ENCODE measurements at regions not wholly inside any gene's neighbourhood (a gene's known extent, or its start where the extent isn't known, plus 50 kb on each side); places are given as distances from the start of the nearest gene placed in this dataset.
"Not testable (repeated sequence)": the region's sequence is repeated elsewhere in the genome, so short reads cannot be mapped to it uniquely, and the experiment has no call there.

- no peak for DNase-seq
Observed at GRCh38 chr1:227415115-227415790, 97.0 kb upstream of the CDC42BPA start.

- DNase-seq = no peak
Observed at GRCh38 chr1:227411066-227411465, 92.8 kb upstream of the CDC42BPA start.

- not testable (repeated sequence) for DNase-seq
Observed at GRCh38 chr1:227406332-227406731, 88.0 kb upstream of the CDC42BPA start.

- DNase-seq = no peak
Observed at GRCh38 chr1:227403535-227403934, 85.2 kb upstream of the CDC42BPA start.

GRCh38 chr1:227401562-227402342 is 83.5 kb upstream of the CDC42BPA start:
- DNase-seq = no peak

- no peak for DNase-seq
Observed at GRCh38 chr1:227399152-227399730, 80.9 kb upstream of the CDC42BPA start.

GRCh38 chr1:227397354-227397978 is 79.2 kb upstream of the CDC42BPA start:
- DNase-seq = no peak

- DNase-seq = no peak
Observed at GRCh38 chr1:227396539-227397353, 78.5 kb upstream of the CDC42BPA start.

GRCh38 chr1:227395426-227396028 is 77.2 kb upstream of the CDC42BPA start:
- DNase-seq = no peak

GRCh38 chr1:227392984-227393764 is 74.9 kb upstream of the CDC42BPA start:
- no peak for DNase-seq

GRCh38 chr1:227391879-227392278 is 73.6 kb upstream of the CDC42BPA start:
- no peak for DNase-seq

- no peak for DNase-seq
Observed at GRCh38 chr1:227391211-227391610, 72.9 kb upstream of the CDC42BPA start.

GRCh38 chr1:227390525-227390924 is 72.2 kb upstream of the CDC42BPA start:
- DNase-seq = no peak

- no peak for DNase-seq
Observed at GRCh38 chr1:227388214-227389168, 70.2 kb upstream of the CDC42BPA start.

GRCh38 chr1:227379555-227379892 is 61.2 kb upstream of the CDC42BPA start:
- DNase-seq = no peak

- DNase-seq = no peak
Observed at GRCh38 chr1:227378871-227379554, 60.7 kb upstream of the CDC42BPA start.

- no peak for DNase-seq
Observed at GRCh38 chr1:227378181-227378580, 59.9 kb upstream of the CDC42BPA start.

GRCh38 chr1:227374846-227375245 is 56.6 kb upstream of the CDC42BPA start:
- no peak for DNase-seq

- DNase-seq = no peak
Observed at GRCh38 chr1:227372726-227373130, 54.4 kb upstream of the CDC42BPA start.
